Stimulated activated CD4-positive, alpha-beta T cell treated with anti-CD3 and anti-CD28 coated beads, Interleukin-12 subunit alpha, Interleukin-12 subunit beta, amount 100 ng/mL, for 48 hours (primary cell): ENCODE measurements at regions not wholly inside any gene's neighbourhood (a gene's known extent, or its start where the extent isn't known, plus 50 kb on each side); places are given as distances from the start of the nearest gene placed in this dataset.

Experiments used
- DNase-seq, 3 donors: peaks; one replicate each; pipeline ENCODE4 v3.0.0-alpha.2; 2020; ENCODE audit warnings: low read depth in 2 of 3, low spot score in 1 of 3

GRCh38 chr18:40917056-40917455 lies 1038.0 kb upstream of the PIK3C3 start:
- no peak for DNase-seq

GRCh38 chr18:40915724-40916123 lies 1039.3 kb upstream of the PIK3C3 start:
- no peak for DNase-seq

GRCh38 chr18:40911582-40912254 lies 1043.3 kb upstream of the PIK3C3 start:
- DNase-seq = no peak

- no peak for DNase-seq
These were observed 1044.0 kb upstream of the PIK3C3 start for GRCh38 chr18:40911041-40911440.

- DNase-seq = no peak
These were observed 1047.2 kb upstream of the PIK3C3 start for GRCh38 chr18:40907842-40908241.

- DNase-seq = no peak
These were observed 1050.7 kb upstream of the PIK3C3 start for GRCh38 chr18:40904295-40904694.

GRCh38 chr18:40902436-40902835 lies 1052.6 kb upstream of the PIK3C3 start:
- no peak for DNase-seq

GRCh38 chr18:40897884-40898283 lies 1057.2 kb upstream of the PIK3C3 start:
- no peak for DNase-seq

GRCh38 chr18:40883271-40883670 lies 1071.8 kb upstream of the PIK3C3 start:
- DNase-seq = no peak

GRCh38 chr18:40882468-40882867 lies 1072.6 kb upstream of the PIK3C3 start:
- no peak for DNase-seq

- DNase-seq = no peak
These were observed 1076.7 kb upstream of the PIK3C3 start for GRCh38 chr18:40878371-40878770.

GRCh38 chr18:40877096-40877495 lies 1077.9 kb upstream of the PIK3C3 start:
- DNase-seq = no peak

- DNase-seq = no peak
These were observed 1079.9 kb upstream of the PIK3C3 start for GRCh38 chr18:40875101-40875615.

GRCh38 chr18:40874233-40874632 lies 1080.8 kb upstream of the PIK3C3 start:
- DNase-seq = no peak

- DNase-seq = no peak
These were observed 1086.8 kb upstream of the PIK3C3 start for GRCh38 chr18:40868110-40868858.

GRCh38 chr18:40867459-40867858 lies 1087.6 kb upstream of the PIK3C3 start:
- no peak for DNase-seq

GRCh38 chr18:40866968-40867367 lies 1088.1 kb upstream of the PIK3C3 start:
- DNase-seq = no peak

GRCh38 chr18:40866013-40866645 lies 1088.9 kb upstream of the PIK3C3 start:
- no peak for DNase-seq

GRCh38 chr18:40864846-40865245 lies 1090.2 kb upstream of the PIK3C3 start:
- no peak for DNase-seq

- no peak for DNase-seq
These were observed 1091.2 kb upstream of the PIK3C3 start for GRCh38 chr18:40863801-40864200.

- no peak for DNase-seq
These were observed 1094.8 kb upstream of the PIK3C3 start for GRCh38 chr18:40860189-40860588.

- no peak for DNase-seq
These were observed 1099.4 kb upstream of the PIK3C3 start for GRCh38 chr18:40855661-40856060.
